ENCODE measurements at regions not wholly inside any gene's neighbourhood (a gene's known extent, or its start where the extent isn't known, plus 50 kb on each side); places are given as distances from the start of the nearest gene placed in this dataset.

GRCh38 chr2:239590276-239590675 lies 189.5 kb upstream of the HDAC4 start:
- Mint-ChIP-seq H3K4me3 (no peak overlapping the region), H3K9me3 (peaks cover 1 to 9% of the 10 kb centered on the region in 2 donors), H3K27ac (no peak overlapping the region), H3K4me1 (ENCODE audit: low read depth) (no peaks in the 10 kb centered on the region), H3K36me3 (ENCODE audit: insufficient read depth in 2 of 2) (no peaks in the 10 kb centered on the region), H3K27me3 (ENCODE audit: low read depth) (no peaks in the 10 kb centered on the region)
- no peak for DNase-seq
- no peak for ATAC-seq (replicated peaks in 1 of 2)

DNA sequence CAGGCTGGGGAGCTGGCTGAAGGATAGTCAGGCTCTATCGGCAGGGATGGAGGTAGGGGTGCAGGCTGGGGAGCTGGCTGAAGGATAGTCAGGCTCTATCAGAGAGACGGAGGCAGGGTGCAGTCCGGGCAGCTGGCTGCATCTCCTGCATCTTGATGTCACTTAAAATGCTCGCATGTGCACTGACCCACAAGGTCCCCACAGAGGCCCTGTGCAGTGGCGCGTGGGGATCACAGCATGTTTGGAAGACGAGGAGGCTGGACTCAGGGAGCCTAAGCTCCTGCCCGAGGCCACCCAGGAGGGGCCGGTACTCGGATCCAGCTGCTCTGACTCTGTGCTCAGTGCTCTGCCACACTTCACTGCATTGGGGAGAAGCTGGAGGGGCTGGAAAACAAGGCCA lies 189.0 kb upstream of the HDAC4 start:
- H3K4me3 Mint-ChIP-seq = no peak overlapping the region
- peaks cover 1 to 9% of the 10 kb centered on the region in 2 donors for H3K9me3 Mint-ChIP-seq
- H3K27ac Mint-ChIP-seq = no peak overlapping the region
- no peaks in the 10 kb centered on the region for H3K4me1 Mint-ChIP-seq (ENCODE audit: low read depth)
- ATAC-seq (replicated peaks in 1 of 2) (no peak), DNase-seq (no peak)
- H3K27me3 Mint-ChIP-seq (ENCODE audit: low read depth) = no peaks in the 10 kb centered on the region
- H3K36me3 Mint-ChIP-seq (ENCODE audit: insufficient read depth in 2 of 2) = no peaks in the 10 kb centered on the region

DNA sequence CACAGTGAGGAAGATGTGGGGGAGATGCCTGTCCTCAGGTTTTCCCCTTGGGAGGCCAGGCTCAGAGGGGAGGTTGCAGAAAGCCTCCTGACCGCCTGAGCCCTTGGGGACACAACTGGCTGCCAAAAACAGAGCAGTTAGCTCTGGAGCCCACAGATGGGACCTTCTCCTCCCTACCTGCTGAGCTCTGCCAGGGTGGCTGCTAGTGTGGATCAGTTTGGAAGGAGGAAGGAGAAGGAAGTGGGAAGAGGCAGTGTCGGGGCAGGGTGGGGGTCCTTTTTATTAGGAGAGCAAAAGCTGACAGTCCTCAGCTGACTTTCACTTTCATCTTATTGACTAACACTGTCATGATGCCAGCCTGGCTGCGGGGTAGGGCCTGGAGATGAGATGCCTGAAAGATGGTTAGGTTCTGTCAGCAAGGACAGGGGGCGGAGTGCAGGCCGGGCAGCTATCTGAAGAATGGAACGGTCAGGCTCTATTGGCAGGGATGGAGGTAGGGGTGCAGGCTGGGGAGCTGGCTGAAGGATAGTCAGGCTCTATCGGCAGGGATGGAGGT lies 188.5 kb upstream of the HDAC4 start:
- no peak for ATAC-seq (replicated peaks in 1 of 2)
- H3K36me3 Mint-ChIP-seq (ENCODE audit: insufficient read depth in 2 of 2) = no peaks in the 10 kb centered on the region
- no peaks in the 10 kb centered on the region for H3K27me3 Mint-ChIP-seq (ENCODE audit: low read depth)
- H3K4me1 Mint-ChIP-seq (ENCODE audit: low read depth) = no peaks in the 10 kb centered on the region
- H3K27ac Mint-ChIP-seq = no peak overlapping the region
- H3K9me3 Mint-ChIP-seq = peaks cover 1 to 9% of the 10 kb centered on the region in 2 donors
- no peak overlapping the region for H3K4me3 Mint-ChIP-seq
- DNase-seq = no peak

GRCh38 chr2:239588451-239589269 lies 187.8 kb upstream of the HDAC4 start:
- Mint-ChIP-seq H3K4me1 (ENCODE audit: low read depth) (no peaks in the 10 kb centered on the region), H3K27me3 (ENCODE audit: low read depth) (no peaks in the 10 kb centered on the region), H3K27ac (no peak overlapping the region), H3K9me3 (peaks cover 1 to 9% of the 10 kb centered on the region in 2 donors), H3K36me3 (ENCODE audit: insufficient read depth in 2 of 2) (no peaks in the 10 kb centered on the region), H3K4me3 (no peak overlapping the region)
- ATAC-seq (replicated peaks in 1 of 2) (no peak), DNase-seq (no peak)

GRCh38 chr2:239587841-239588240 lies 187.0 kb upstream of the HDAC4 start:
- Mint-ChIP-seq H3K9me3 (peaks cover 1 to 9% of the 10 kb centered on the region in 2 donors), H3K27ac (no peak overlapping the region), H3K4me3 (no peak overlapping the region), H3K36me3 (ENCODE audit: insufficient read depth in 2 of 2) (no peaks in the 10 kb centered on the region), H3K4me1 (ENCODE audit: low read depth) (no peaks in the 10 kb centered on the region), H3K27me3 (ENCODE audit: low read depth) (no peaks in the 10 kb centered on the region)
- ATAC-seq (replicated peaks in 1 of 2) (no peak), DNase-seq (no peak)

DNA sequence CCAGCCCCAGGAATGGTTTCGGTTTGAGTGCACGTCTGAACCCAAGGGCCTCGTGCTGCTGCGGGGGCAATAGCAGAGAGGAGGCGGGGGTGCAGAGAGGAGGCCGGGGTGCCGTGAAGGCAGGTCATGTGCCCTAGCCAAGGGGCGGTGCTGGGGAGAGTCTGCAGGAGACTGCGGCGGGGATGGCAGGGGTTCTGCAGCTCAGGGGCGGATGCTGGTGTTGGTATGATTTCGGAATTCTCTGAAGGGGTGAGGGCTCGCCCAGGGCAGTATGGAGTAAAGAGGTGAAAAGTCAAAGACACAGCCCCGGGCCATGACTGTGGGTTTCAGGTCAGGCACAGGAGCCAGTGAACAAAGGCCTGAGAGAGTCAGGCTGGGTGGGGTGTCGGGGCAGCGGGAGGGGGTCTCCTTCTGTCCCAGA lies 186.5 kb upstream of the HDAC4 start:
- no peaks in the 10 kb centered on the region for H3K36me3 Mint-ChIP-seq (ENCODE audit: insufficient read depth in 2 of 2)
- no peaks in the 10 kb centered on the region for H3K27me3 Mint-ChIP-seq (ENCODE audit: low read depth)
- H3K4me1 Mint-ChIP-seq (ENCODE audit: low read depth) = no peaks in the 10 kb centered on the region
- H3K27ac Mint-ChIP-seq = no peak overlapping the region
- DNase-seq (no peak), ATAC-seq (replicated peaks in 1 of 2) (no peak)
- H3K9me3 Mint-ChIP-seq = peaks cover 1 to 7% of the 10 kb centered on the region in 2 donors
- no peak overlapping the region for H3K4me3 Mint-ChIP-seq

DNA sequence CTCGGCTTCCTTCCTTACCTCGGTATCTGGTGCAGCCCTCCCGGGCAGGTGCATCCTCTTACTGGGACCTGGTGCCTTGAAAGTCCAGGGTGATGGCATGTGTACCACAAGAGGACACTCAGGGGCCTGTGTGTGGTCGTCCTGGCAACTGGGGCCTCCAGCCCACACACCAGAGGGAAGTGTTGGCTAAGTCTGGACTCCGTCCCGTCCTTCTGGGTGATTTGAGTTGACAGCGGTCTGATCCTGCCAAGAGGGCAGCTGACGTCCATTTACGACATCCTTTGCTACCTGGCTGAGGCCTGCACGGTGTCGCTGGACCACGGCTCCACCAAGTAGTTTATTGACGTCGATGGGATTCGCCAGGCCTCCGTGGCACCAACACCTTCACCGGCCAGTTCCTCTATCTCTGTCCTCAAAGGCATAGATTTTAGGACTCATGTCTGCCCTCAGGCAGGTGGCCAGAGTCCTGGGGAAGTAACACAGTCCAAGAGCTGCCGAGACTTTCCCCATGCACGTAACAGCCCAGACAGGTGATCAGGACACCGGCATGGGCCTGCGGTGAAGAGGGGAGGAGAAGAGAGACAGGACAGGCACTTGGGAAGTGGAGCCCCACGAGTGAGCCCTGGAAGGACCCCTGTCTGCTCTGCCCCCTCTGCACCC lies 186.0 kb upstream of the HDAC4 start:
- DNase-seq (no peak), ATAC-seq (replicated peaks in 1 of 2) (no peak)
- H3K4me3 Mint-ChIP-seq = no peak overlapping the region
- no peaks in the 10 kb centered on the region for H3K36me3 Mint-ChIP-seq (ENCODE audit: insufficient read depth in 2 of 2)
- H3K4me1 Mint-ChIP-seq (ENCODE audit: low read depth) = no peaks in the 10 kb centered on the region
- no peaks in the 10 kb centered on the region for H3K27me3 Mint-ChIP-seq (ENCODE audit: low read depth)
- no peak overlapping the region for H3K27ac Mint-ChIP-seq
- peaks cover 1 to 2% of the 10 kb centered on the region in 2 donors for H3K9me3 Mint-ChIP-seq

DNA sequence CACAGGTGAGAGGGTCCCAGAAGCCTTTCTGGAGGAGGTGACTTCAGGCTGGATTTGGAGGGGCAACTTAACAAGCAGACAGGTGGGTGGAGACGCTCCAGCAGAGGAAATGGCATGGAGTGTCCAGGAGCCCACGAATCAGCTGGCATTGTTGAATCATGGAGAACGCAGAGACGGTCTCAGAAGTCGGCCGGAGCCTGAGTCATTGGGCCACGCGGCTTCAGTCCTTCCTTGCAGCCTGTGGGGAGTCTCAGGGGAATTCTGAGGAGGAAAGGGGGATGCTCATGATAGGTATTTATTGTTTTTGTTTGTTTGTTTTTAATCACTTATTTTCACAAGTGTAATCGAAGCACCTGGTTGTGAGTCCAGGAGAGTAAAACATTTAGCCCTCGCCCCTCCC lies 184.6 kb upstream of the HDAC4 start:
- Mint-ChIP-seq H3K4me1 (ENCODE audit: low read depth) (no peaks in the 10 kb centered on the region), H3K9me3 (no peaks in the 10 kb centered on the region), H3K36me3 (ENCODE audit: insufficient read depth in 2 of 2) (no peaks in the 10 kb centered on the region), H3K27me3 (ENCODE audit: low read depth) (no peaks in the 10 kb centered on the region), H3K27ac (no peak overlapping the region), H3K4me3 (no peak overlapping the region)
- DNase-seq (no peak), ATAC-seq (replicated peaks in 1 of 2) (no peak)

GRCh38 chr2:239584986-239585385 lies 184.2 kb upstream of the HDAC4 start:
- DNase-seq (no peak), ATAC-seq (replicated peaks in 1 of 2) (no peak)
- Mint-ChIP-seq H3K4me3 (no peak overlapping the region), H3K27me3 (ENCODE audit: low read depth) (no peaks in the 10 kb centered on the region), H3K27ac (no peak overlapping the region), H3K9me3 (no peaks in the 10 kb centered on the region), H3K36me3 (ENCODE audit: insufficient read depth in 2 of 2) (no peaks in the 10 kb centered on the region), H3K4me1 (ENCODE audit: low read depth) (peaks cover 3% of the 10 kb centered on the region)

DNA sequence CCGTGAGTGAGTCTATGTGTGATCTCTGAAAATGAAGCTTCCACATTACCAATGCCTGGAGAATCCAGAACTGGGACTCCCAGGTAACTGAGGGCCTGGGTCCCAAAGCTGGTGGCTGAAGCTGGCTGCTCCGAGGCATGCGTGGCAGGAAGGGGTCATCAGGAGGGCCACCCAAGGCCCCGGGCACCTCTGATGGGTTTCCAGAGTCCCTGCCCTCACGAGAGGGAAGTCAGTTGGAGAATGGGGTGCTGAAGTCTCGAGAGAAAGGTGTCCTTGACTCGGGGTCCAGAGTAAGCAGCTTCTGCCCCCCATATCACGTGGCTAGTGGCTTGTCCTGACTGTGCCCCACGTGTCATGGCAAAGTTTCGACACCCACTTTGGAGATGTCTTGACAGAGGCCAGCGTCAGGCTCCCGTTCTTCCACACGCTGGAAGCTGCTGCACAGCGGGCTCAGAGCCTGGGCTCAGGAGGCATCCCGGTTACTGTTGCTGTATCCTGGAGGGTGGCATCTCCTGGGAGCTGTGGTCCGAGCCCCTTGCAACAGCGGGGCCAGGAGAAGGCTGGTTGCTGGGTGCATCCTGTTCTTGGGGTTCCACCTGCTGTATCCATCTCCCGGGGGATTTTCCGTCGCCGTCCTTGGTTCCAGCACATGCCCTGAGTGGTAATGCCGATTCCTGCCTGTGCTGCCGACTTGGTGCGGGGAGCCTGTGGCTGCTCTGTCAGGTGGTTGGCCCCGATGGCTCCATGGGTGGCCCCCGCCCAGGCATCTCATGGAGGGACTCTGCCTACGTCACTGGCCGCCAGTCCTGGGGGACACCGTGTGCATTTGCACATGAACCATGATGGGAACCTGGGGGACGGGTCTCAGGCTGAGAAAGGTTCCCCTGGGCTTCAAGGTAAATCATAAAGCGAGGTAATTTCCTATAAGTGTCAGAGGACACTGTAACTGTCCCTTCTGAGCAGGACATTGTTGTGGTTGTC lies 183.3 kb upstream of the HDAC4 start:
- no peaks in the 10 kb centered on the region for H3K36me3 Mint-ChIP-seq (ENCODE audit: insufficient read depth in 2 of 2)
- ATAC-seq (replicated peaks in 1 of 2) = no peak
- no peak for DNase-seq
- H3K4me3 Mint-ChIP-seq = no peak overlapping the region
- H3K27me3 Mint-ChIP-seq (ENCODE audit: low read depth) = no peaks in the 10 kb centered on the region
- no peaks in the 10 kb centered on the region for H3K9me3 Mint-ChIP-seq
- no peak overlapping the region for H3K27ac Mint-ChIP-seq
- H3K4me1 Mint-ChIP-seq (ENCODE audit: low read depth) = peaks cover 11% of the 10 kb centered on the region

DNA sequence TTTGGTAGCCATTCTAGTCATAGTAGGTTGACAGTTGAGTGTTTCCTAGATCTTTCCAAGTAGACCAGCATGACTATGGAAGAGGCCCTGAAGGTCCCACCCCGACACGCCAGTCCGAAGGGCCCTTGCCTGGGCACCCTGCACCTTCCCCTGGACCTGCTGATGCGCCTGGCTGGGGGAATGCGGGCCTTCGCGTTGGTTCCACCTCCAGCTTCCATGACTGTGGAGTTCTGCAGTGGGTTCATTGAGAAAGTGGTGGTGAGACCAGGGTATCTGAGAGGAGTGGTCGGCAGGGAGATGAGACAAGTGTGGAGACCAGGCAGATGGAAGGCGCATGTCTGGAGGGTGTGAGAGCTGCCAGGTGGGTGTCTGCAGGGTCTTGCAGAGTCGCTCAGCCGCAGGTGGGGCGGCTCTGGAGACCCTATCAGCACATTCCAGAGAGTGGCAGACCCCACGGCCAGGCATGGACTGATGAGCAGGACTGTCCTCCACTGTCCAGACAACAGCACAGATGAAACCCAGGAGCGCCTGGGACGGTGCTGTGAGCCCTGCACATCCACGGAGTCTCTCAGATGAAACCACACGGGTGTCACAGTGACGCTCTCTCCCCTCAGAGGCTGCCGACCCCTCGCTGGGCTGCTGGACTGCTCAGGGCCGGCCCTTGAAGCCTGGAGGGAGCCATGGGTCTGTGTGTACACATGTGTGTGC lies 182.5 kb upstream of the HDAC4 start:
- Mint-ChIP-seq H3K27ac (no peak overlapping the region), H3K4me3 (no peak overlapping the region), H3K36me3 (ENCODE audit: insufficient read depth in 2 of 2) (no peaks in the 10 kb centered on the region), H3K4me1 (ENCODE audit: low read depth) (peaks cover 11% of the 10 kb centered on the region), H3K9me3 (no peaks in the 10 kb centered on the region), H3K27me3 (ENCODE audit: low read depth) (no peaks in the 10 kb centered on the region)
- ATAC-seq (replicated peaks in 1 of 2) = no peak
- DNase-seq = no peak

GRCh38 chr2:239582476-239582875 lies 181.7 kb upstream of the HDAC4 start:
- Mint-ChIP-seq H3K27me3 (ENCODE audit: low read depth) (no peaks in the 10 kb centered on the region), H3K9me3 (no peaks in the 10 kb centered on the region), H3K27ac (no peak overlapping the region), H3K36me3 (ENCODE audit: insufficient read depth in 2 of 2) (no peaks in the 10 kb centered on the region), H3K4me3 (no peak overlapping the region), H3K4me1 (ENCODE audit: low read depth) (peaks cover 11% of the 10 kb centered on the region)
- ATAC-seq (replicated peaks in 1 of 2) (no peak), DNase-seq (no peak)
